Nephron (organoid): ENCODE measurements at regions not wholly inside any gene's neighbourhood (a gene's known extent, or its start where the extent isn't known, plus 50 kb on each side); places are given as distances from the start of the nearest gene placed in this dataset.
"Not testable (repeated sequence)": the region's sequence is repeated elsewhere in the genome, so short reads cannot be mapped to it uniquely, and the experiment has no call there.

ENCODE experiments used
- H3K27ac Mint-ChIP-seq, 3 experiments: 2 replicates each; pipeline ENCODE4 v1.8.0; 2020; ENCODE audit warnings: mixed read lengths in 3 of 3, mild to moderate bottlenecking in 2 of 3, moderate library complexity in 1 of 3
- H3K27me3 Mint-ChIP-seq: 2 replicates; pipeline ENCODE4 v1.8.0; 2021; ENCODE audit warnings: low read depth, mild to moderate bottlenecking, moderate library complexity, mixed read lengths
- H3K36me3 Mint-ChIP-seq: 2 replicates; pipeline ENCODE4 v1.8.0; 2020; ENCODE audit warnings: low read depth, mixed read lengths
- H3K4me1 Mint-ChIP-seq: 2 replicates; pipeline ENCODE4 v1.8.0; 2020; ENCODE audit warnings: mixed read lengths
- H3K4me3 Mint-ChIP-seq, 3 experiments: 2 replicates each; pipeline ENCODE4 v1.8.0; 2020; ENCODE audit warnings: mild to moderate bottlenecking in 3 of 3, mixed read lengths in 3 of 3, moderate library complexity in 2 of 3
- H3K9me3 Mint-ChIP-seq: 2 replicates; pipeline ENCODE4 v1.8.0; 2020; ENCODE audit warnings: mixed read lengths
- TF ChIP-seq, protein P1 (sequence below), 3 experiments: fragments of 200-600 bp; sonication (generic); IDR thresholded peaks; one replicate each; pipeline ENCODE4 v1.5.0; 2021; ENCODE audit warnings: antibody characterized with exemption in 3 of 3; ENCODE audit not compliant: unreplicated experiment in 3 of 3

DNA sequence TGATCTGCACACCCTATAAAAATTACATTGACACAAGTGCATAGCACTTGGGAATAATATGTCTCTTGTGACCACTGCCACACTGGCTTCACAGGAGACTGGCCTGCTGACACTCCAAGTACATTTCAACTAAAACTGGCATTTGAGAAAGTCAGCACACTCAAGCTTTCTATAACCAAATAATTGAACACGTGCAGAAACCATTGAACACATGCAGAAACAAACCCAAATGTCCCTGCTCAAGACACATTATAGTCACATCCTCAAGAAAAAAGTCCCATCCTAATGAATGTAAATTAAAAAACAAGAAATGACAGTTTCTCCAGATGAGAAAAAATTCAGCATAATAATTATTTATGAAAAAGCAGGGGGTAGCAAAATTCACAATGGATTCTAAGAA lies 1859.1 kb upstream of the PCDH20 start:
- Mint-ChIP-seq H3K27ac (no peak overlapping the region), H3K9me3 (peaks cover 6% of the 10 kb centered on the region), H3K36me3 (no peaks in the 10 kb centered on the region), H3K4me3 (no peak overlapping the region), H3K4me1 (no peaks in the 10 kb centered on the region), H3K27me3 (no peaks in the 10 kb centered on the region)
- TF ChIP-seq, protein P1, sequence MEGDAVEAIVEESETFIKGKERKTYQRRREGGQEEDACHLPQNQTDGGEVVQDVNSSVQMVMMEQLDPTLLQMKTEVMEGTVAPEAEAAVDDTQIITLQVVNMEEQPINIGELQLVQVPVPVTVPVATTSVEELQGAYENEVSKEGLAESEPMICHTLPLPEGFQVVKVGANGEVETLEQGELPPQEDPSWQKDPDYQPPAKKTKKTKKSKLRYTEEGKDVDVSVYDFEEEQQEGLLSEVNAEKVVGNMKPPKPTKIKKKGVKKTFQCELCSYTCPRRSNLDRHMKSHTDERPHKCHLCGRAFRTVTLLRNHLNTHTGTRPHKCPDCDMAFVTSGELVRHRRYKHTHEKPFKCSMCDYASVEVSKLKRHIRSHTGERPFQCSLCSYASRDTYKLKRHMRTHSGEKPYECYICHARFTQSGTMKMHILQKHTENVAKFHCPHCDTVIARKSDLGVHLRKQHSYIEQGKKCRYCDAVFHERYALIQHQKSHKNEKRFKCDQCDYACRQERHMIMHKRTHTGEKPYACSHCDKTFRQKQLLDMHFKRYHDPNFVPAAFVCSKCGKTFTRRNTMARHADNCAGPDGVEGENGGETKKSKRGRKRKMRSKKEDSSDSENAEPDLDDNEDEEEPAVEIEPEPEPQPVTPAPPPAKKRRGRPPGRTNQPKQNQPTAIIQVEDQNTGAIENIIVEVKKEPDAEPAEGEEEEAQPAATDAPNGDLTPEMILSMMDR (IDR thresholded peaks at IDR 0.05; ENCODE audit: unreplicated experiment in 3 of 3), result no peak

GRCh38 chr13:63249411-63250187 lies 1834.0 kb upstream of the PCDH20 start:
- no peak overlapping the region for H3K4me3 Mint-ChIP-seq
- H3K27me3 Mint-ChIP-seq, result no peaks in the 10 kb centered on the region
- H3K4me1 Mint-ChIP-seq, result no peaks in the 10 kb centered on the region
- H3K36me3 Mint-ChIP-seq, result no peaks in the 10 kb centered on the region
- H3K27ac Mint-ChIP-seq, result no peak overlapping the region
- TF ChIP-seq, protein P1 (IDR thresholded peaks at IDR 0.05; ENCODE audit: unreplicated experiment in 3 of 3), result no peak
- H3K9me3 Mint-ChIP-seq, result no peaks in the 10 kb centered on the region

DNA sequence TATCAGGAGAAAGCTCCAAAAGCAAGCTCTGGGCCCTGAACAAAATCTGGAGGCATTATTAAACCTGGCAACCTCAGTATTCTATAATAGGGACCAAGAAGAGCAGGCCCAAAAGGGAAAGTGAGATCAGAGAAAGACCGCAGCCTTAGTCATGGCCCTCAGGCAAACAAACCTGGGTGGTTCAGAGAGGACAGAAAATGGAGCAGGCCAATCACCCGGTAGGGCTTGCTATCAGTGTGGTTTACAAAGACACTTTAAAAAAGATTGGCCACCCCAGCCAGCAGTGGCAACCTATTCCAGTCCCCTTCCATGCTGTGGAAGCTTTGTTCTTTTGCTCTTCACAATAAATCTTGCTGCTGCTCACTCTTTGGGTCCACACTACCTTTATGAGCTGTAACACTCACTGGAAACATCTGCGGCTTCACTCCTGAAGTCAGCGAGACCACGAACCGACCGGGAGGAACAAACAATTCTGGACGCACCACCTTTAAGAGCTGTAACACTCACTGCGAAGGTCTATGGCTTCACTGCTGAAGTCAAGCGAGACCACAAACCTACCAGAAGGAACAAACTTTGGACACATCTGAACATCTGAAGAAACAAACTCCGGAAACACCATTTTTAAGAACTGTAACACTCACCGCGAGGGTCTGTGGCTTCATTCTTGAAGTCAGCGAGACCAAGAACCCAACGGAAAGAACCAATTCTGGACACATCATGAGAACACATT lies 1821.2 kb upstream of the PCDH20 start:
- not testable (repeated sequence) for H3K9me3 Mint-ChIP-seq, H3K4me3 Mint-ChIP-seq, H3K4me1 Mint-ChIP-seq, H3K27me3 Mint-ChIP-seq, H3K27ac Mint-ChIP-seq, H3K36me3 Mint-ChIP-seq

- H3K4me3 Mint-ChIP-seq, H3K27me3 Mint-ChIP-seq, H3K27ac Mint-ChIP-seq, H3K9me3 Mint-ChIP-seq, H3K4me1 Mint-ChIP-seq, H3K36me3 Mint-ChIP-seq: not testable (repeated sequence)
Observed at GRCh38 chr13:63218596-63218995, 1802.9 kb upstream of the PCDH20 start.

GRCh38 chr13:63209330-63210017 lies 1793.8 kb upstream of the PCDH20 start:
- H3K4me3 Mint-ChIP-seq, result no peak overlapping the region

DNA sequence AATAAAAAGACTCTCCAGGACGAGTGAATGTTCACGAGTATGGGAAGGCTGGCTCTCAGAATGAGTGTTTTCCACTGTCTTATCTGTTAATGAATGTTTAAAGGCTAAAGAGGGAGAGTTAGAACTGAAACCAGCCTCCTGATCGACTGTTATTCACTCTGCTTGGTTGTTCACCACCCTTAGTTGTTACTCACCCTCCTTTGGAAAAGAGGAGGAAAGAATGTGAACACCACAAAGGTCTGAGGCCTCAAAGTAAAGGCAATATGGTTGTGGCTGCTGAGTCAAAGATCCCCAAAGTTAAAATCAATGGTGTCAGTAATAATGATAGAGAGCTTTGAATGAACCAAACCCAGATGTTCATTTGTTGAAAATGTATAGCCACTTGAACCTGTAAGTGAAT lies 1793.2 kb upstream of the PCDH20 start:
- no peaks in the 10 kb centered on the region for H3K4me1 Mint-ChIP-seq
- H3K27ac Mint-ChIP-seq, result no peak overlapping the region
- no peak overlapping the region for H3K4me3 Mint-ChIP-seq

More at GRCh38 chr13:63209330-63210017, 1793.8 kb upstream of the PCDH20 start:
- Mint-ChIP-seq H3K4me1 (no peaks in the 10 kb centered on the region), H3K9me3 (no peaks in the 10 kb centered on the region), H3K36me3 (no peaks in the 10 kb centered on the region), H3K27ac (no peak overlapping the region), H3K27me3 (no peaks in the 10 kb centered on the region)
- TF ChIP-seq, protein P1 (IDR thresholded peaks at IDR 0.05; ENCODE audit: unreplicated experiment in 3 of 3), result no peak

More for the DNA sequence above, 1793.2 kb upstream of the PCDH20 start:
- H3K36me3 Mint-ChIP-seq, result no peaks in the 10 kb centered on the region
- no peaks in the 10 kb centered on the region for H3K9me3 Mint-ChIP-seq
- H3K27me3 Mint-ChIP-seq, result no peaks in the 10 kb centered on the region
- TF ChIP-seq, protein P1 (IDR thresholded peaks at IDR 0.05; ENCODE audit: unreplicated experiment in 3 of 3), result no peak
